GM21825 (cell line): ENCODE measurements at regions not wholly inside any gene's neighbourhood (a gene's known extent, or its start where the extent isn't known, plus 50 kb on each side); places are given as distances from the start of the nearest gene placed in this dataset.
A peak's percentile ranks its signal among the peaks of the same experiment; 100 is the strongest.

Experiments
- ATAC-seq: cut with Tn5 transposase; IDR thresholded peaks from one replicate; pipeline ENCODE4 v1.9.1; 2021; ENCODE audit warnings: mild to moderate bottlenecking, moderate library complexity; ENCODE audit not compliant: unreplicated experiment

GRCh38 chr20:11372876-11373790, 544.6 kb upstream of the BTBD3 start:
- no peak for ATAC-seq

- ATAC-seq = no peak
Measured at GRCh38 chr20:11375335-11375734, 542.4 kb upstream of the BTBD3 start.

DNA sequence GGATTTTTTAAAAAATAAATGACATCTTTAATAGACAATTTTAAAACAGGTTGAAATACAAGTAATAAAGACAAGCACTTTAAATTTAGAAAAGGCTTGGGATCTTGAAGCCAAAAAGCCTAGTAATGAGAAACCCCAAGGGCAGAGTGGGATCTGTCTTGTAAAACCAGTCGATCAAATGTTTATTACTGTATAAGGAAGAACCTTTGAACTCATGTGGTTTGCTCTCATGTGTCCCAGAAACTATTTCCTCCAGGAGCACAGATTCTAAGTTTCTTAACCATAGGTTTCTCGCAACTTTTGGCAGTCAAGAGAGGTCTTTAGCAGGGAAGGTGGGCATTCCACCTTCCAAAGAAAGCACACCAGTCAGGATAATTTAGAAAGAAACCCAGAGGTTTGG, 541.7 kb upstream of the BTBD3 start:
- ATAC-seq = no peak

- no peak for ATAC-seq
Measured at GRCh38 chr20:11376420-11376819, 541.3 kb upstream of the BTBD3 start.

DNA sequence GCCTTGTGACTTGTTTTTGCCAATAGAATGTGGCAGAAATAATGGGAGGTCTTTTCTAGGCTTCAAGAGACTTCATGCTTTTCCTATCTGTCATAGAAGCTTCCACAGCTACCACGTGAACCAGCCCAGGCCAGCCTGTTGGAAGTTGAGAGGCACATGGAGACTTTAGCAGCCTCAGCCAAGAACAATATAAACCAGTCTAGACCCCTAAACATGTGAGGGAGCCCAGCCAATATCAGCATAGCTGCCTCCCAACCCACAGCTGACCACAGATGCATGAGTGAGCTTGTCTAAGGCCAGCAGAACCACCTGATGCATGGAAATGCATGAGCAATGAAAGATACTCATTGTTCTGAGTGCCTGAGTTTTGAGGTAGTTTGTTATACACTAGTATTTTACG, 540.7 kb upstream of the BTBD3 start:
- ATAC-seq = no peak

GRCh38 chr20:11377761-11378160, 539.9 kb upstream of the BTBD3 start:
- ATAC-seq = no peak

DNA sequence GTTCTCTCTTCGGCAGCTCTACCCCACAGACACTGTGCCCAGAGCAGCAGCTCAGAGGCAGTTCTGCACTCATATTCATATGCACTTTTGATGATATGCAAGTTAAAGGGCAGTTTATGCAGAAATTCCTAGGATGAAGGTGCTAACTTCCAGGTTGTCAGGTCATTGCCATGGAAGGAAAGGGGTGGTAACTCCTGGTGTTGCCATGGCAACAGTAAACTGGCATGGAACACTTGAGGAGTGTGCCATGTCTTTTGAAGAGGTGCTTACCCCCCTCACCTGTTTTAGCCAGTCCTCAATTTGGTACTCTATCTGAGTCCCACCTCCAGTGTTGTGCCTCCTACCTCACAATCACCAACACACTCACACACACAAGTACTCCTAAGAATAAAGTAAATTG, 539.4 kb upstream of the BTBD3 start:
- no peak for ATAC-seq

DNA sequence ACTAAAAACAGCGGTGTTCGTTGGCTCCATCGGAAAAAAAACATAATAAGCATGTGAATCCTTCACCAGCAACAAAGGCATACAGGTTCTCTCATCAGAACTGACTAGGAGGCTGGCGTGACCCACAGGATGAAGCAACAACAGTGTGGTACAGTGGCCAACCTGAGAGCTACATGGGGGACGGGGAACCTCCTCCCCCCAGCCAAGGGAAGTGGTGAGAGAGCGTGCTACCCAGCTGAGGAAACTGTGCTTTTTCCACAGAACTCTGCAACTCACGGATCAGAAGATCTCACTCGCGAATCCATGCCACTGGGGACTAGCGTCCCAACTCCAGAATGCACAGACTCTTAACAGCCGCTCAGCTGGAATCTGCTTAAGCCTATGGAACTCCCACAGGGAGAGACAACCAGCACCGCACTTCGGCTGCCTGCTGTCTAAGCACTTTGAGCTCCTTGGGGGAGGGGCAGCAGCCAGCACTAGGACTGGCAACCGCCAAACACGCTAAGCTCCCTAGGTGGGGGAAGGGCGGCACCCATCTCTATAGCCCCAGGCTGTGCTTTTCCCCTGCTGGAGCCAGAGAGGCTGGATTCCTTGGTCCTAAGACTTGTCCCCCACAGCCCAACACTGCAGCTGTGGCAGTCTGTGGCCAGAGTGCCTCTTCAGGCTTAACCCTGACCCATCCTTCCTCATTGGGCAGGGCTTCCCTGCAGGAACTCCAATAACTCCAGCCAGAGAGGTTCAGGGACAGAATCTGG, 538.3 kb upstream of the BTBD3 start:
- ATAC-seq = no peak

- peak; percentile 47 for ATAC-seq
Measured at GRCh38 chr20:11380283-11380682, 537.4 kb upstream of the BTBD3 start.

GRCh38 chr20:11387189-11387754, 530.4 kb upstream of the BTBD3 start:
- ATAC-seq = no peak

DNA sequence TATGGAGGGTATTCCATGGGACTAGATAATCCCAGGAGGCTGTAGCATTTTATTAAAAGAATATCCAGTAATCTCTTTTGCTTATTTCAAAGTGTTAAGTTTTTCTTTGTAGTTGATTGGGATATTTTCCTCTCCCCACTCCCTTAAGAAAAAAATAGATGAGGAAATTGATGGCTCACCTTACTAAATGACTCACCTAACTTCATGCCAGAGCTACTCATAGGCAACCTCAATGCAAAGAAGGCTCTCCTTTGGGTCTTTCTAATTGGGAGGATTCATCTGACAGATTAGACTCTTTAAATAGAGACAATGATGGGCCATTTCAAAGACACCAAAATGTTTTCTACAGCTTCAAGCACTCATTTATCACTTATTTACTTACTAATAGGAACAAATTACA, 528.5 kb upstream of the BTBD3 start:
- no peak for ATAC-seq

GRCh38 chr20:11391591-11391990, 526.1 kb upstream of the BTBD3 start:
- no peak for ATAC-seq

- ATAC-seq = no peak
Measured at GRCh38 chr20:11394145-11394833, 523.4 kb upstream of the BTBD3 start.

DNA sequence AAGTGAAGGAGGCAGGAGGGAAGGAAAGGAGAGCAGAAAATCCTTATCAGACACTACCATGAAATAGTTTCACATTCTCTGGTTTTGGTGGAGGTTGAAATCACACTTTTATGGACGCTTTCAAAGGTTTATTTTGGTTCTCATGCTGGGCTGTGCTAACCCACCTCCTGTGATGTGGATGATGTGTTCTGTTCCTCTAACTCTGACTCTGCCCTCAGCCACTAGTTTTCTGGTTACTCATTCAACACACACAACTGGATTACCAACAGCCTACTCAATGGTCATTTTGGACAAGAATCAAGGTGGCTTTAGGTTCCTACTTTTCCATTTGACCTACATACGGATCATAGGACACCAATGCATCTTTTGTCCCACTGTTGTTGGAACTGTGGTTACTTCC, 522.1 kb upstream of the BTBD3 start:
- ATAC-seq = no peak

- ATAC-seq = no peak
Measured at GRCh38 chr20:11401988-11402387, 515.7 kb upstream of the BTBD3 start.

- ATAC-seq = no peak
Measured at GRCh38 chr20:11403711-11404110, 514.0 kb upstream of the BTBD3 start.

DNA sequence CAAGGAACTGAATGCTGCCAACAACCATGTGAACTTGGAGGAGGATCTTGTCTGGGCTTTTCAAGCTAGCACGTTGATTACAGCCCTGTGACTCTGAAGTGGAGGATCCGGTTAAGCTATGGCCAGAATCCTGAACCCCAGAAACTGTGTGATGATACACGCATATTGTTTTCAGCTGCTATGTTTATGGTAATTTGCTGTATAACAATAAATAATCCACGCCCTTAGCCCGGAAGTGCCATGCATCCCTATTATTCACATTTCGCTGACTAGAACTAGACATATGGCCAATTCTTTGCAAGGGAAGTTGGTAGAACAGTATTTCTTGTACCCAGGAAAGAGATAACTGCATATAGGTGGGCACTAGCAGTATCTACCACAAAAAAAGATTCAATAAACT, 510.8 kb upstream of the BTBD3 start:
- no peak for ATAC-seq

- ATAC-seq = no peak
Measured at GRCh38 chr20:11409561-11409960, 508.1 kb upstream of the BTBD3 start.

DNA sequence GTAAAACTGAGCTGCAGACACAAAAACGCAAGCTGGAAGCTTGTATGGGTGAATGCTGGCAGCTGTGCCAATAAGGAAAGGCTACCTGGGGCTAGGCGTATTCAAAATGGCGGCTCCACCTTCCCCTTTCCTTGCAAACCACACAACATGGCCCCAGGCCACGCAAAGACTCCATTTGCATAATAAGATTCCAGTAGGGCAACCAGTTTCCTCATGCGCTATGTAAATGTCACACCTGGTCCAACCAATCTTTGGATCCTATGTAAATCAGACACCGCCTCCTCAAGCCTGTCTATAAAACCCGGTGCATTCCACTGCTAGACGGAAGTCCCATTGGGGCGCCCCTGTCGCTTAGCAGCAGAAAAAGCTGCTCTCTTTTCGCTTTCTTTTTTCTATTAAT, 505.9 kb upstream of the BTBD3 start:
- no peak for ATAC-seq

- ATAC-seq = no peak
Measured at GRCh38 chr20:11426948-11427347, 490.7 kb upstream of the BTBD3 start.

GRCh38 chr20:11429168-11429567, 488.5 kb upstream of the BTBD3 start:
- no peak for ATAC-seq
